Keratinocyte (primary cell): ENCODE measurements at regions not wholly inside any gene's neighbourhood (a gene's known extent, or its start where the extent isn't known, plus 50 kb on each side); places are given as distances from the start of the nearest gene placed in this dataset.

Experiments
- DNase-seq: peaks from one replicate; pipeline ENCODE4 v3.0.0-alpha.2; 2011; ENCODE audit warnings: low read depth, missing footprints, low spot score
- FAIRE-seq: peaks from 2 replicates; lab custom pipeline; 2011; peaks lifted over from hg19 to GRCh38; lab: Jason Lieb, UNC
- H2AFZ ChIP-seq: 2 replicates; pipeline ENCODE4 v1.6.0; 2012; ENCODE audit warnings: low read length, control low read depth, inconsistent platforms; ENCODE audit not compliant: control insufficient read depth
- H3K27ac ChIP-seq: 2 replicates; pipeline ENCODE4 v1.5.1; 2011; ENCODE audit warnings: low read length; ENCODE audit not compliant: control insufficient read depth, insufficient read depth
- H3K27me3 ChIP-seq: 3 replicates; pipeline ENCODE4 v1.6.0; 2011; ENCODE audit warnings: low read length; ENCODE audit not compliant: control insufficient read depth, insufficient read depth; ENCODE audit errors: extremely low read depth
- H3K36me3 ChIP-seq, 2 experiments: 2 replicates in 1 of 2; 3 replicates in 1 of 2; pipeline ENCODE4 v1.5.1; 2011; ENCODE audit warnings: low read length in 2 of 2, mild to moderate bottlenecking in 1 of 2; ENCODE audit not compliant: control insufficient read depth in 2 of 2, insufficient read depth in 2 of 2; ENCODE audit errors: extremely low read depth in 1 of 2
- H3K4me1 ChIP-seq: 3 replicates; pipeline ENCODE4 v1.5.1; 2011; ENCODE audit warnings: low read length; ENCODE audit not compliant: control insufficient read depth, insufficient read depth; ENCODE audit errors: extremely low read depth
- H3K4me2 ChIP-seq: 3 replicates; pipeline ENCODE4 v1.6.0; 2011; ENCODE audit warnings: low read depth, low read length; ENCODE audit not compliant: control insufficient read depth, insufficient read depth; ENCODE audit errors: extremely low read depth
- H3K4me3 ChIP-seq, 3 experiments: fragments of 200-600 bp in 1 of 3; sonication (generic) in 1 of 3; 2 replicates in 2 of 3; 3 replicates in 1 of 3; pipeline ENCODE4 v1.5.1; 2011 to 2016; ENCODE audit warnings: low read length in 3 of 3, mild to moderate bottlenecking in 3 of 3, control low read depth in 2 of 3, inconsistent platforms in 1 of 3, low read depth in 1 of 3, mixed read lengths in 1 of 3, mixed run types in 1 of 3, moderate library complexity in 1 of 3; ENCODE audit not compliant: control insufficient read depth in 2 of 3, insufficient read depth in 2 of 3; ENCODE audit errors: extremely low read depth in 1 of 3
- H3K79me2 ChIP-seq: 2 replicates; pipeline ENCODE4 v1.6.0; 2012; ENCODE audit warnings: low read length; ENCODE audit not compliant: control insufficient read depth, insufficient read depth
- H3K9ac ChIP-seq: 3 replicates; pipeline ENCODE4 v1.6.0; 2011; ENCODE audit warnings: low read length; ENCODE audit not compliant: control insufficient read depth, insufficient read depth; ENCODE audit errors: extremely low read depth
- H3K9me1 ChIP-seq: 3 replicates; pipeline ENCODE4 v1.6.0; 2011; ENCODE audit warnings: low read length; ENCODE audit not compliant: control insufficient read depth, insufficient read depth; ENCODE audit errors: extremely low read depth
- H3K9me3 ChIP-seq: 2 replicates; pipeline ENCODE4 v1.5.1; 2012; ENCODE audit warnings: low read depth, low read length; ENCODE audit not compliant: control insufficient read depth
- H4K20me1 ChIP-seq: 3 replicates; pipeline ENCODE4 v1.6.0; 2011; ENCODE audit warnings: low read length; ENCODE audit not compliant: control insufficient read depth, insufficient read depth; ENCODE audit errors: extremely low read depth
- EZH2 ChIP-seq: IDR thresholded peaks from one replicate; pipeline ENCODE4 v1.6.1; 2012; ENCODE audit warnings: inconsistent platforms, mild to moderate bottlenecking, low read length, moderate library complexity
- dilution Hi-C: fragments of 300-500 bp; cut with MboI; formaldehyde crosslinking; loops from one replicate; pipeline ENCODE4 v1.7.0; 2020; ENCODE audit warnings: low sequenced_read_pairs; ENCODE audit not compliant: extremely low pct_ligation_motif_present
- TF ChIP-seq, protein P1 (sequence below), 3 experiments: IDR thresholded peaks in 1 of 3; conservative IDR thresholded peaks in 1 of 3; optimal IDR thresholded peaks in 1 of 3; 2 replicates in 2 of 3; 3 replicates in 1 of 3; pipeline versions ENCODE3 to v1.5.1; 2011; ENCODE audit warnings: low read length in 3 of 3, mild to moderate bottlenecking in 3 of 3, moderate library complexity in 2 of 3, control low read depth in 1 of 3, inconsistent platforms in 1 of 3; ENCODE audit not compliant: insufficient read depth in 2 of 3; ENCODE audit errors: extremely low read depth in 1 of 3

DNA sequence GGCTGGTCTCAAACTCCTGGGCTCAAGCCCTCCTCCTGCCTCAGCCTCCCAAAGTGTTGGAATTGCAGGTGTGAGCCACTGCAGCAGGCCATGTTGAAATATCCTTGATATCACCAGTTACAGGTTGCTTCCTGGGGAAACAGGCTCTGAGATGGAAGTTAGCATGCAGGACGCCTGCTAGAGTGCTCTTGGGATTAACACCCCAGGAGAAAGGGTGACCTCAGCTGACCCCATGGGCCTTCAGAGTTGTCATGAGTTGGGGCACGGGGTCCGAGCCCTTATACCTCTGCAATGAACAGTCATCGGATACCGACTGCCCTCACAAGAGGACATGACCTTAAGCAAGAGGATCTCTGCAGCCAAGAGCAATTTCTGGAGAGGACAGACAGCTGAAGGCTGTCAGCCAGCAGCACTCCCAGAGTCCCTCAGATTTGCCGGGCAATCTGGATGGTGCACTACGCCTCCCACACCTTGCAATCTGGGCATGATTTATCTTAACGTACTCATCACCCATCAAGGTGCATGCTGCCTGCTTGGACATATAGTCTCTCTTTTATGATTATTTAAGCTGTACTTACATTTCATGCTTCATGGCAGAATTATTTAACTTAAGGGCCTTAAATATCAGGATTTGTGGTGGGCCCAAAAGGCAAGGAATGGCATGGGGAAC lies 134.6 kb downstream of the ADSS2 start:
- dilution Hi-C loops = no loop called here
- no peak overlapping the region for H2AFZ ChIP-seq
- H3K9me3 ChIP-seq = no peaks in the 10 kb centered on the region
- DNase-seq = no peak
- no peaks in the 10 kb centered on the region for H4K20me1 ChIP-seq
- H3K27me3 ChIP-seq = no peaks in the 10 kb centered on the region
- H3K79me2 ChIP-seq = no peaks in the 10 kb centered on the region
- FAIRE-seq = no peak
- H3K27ac ChIP-seq = no peak overlapping the region
- H3K36me3 ChIP-seq = no peaks in the 10 kb centered on the region
- H3K9ac ChIP-seq = no peak overlapping the region
- no peak overlapping the region for H3K4me3 ChIP-seq
- H3K4me2 ChIP-seq = no peak overlapping the region
- TF ChIP-seq, protein P1, sequence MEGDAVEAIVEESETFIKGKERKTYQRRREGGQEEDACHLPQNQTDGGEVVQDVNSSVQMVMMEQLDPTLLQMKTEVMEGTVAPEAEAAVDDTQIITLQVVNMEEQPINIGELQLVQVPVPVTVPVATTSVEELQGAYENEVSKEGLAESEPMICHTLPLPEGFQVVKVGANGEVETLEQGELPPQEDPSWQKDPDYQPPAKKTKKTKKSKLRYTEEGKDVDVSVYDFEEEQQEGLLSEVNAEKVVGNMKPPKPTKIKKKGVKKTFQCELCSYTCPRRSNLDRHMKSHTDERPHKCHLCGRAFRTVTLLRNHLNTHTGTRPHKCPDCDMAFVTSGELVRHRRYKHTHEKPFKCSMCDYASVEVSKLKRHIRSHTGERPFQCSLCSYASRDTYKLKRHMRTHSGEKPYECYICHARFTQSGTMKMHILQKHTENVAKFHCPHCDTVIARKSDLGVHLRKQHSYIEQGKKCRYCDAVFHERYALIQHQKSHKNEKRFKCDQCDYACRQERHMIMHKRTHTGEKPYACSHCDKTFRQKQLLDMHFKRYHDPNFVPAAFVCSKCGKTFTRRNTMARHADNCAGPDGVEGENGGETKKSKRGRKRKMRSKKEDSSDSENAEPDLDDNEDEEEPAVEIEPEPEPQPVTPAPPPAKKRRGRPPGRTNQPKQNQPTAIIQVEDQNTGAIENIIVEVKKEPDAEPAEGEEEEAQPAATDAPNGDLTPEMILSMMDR (optimal IDR thresholded peaks at IDR 0.05 in 1 of 3, IDR thresholded peaks at IDR 0.05 in 1 of 3, conservative IDR thresholded peaks at IDR 0.05 in 1 of 3; ENCODE audit: extremely low read depth in 1 of 3, insufficient read depth in 2 of 3, low read length in 3 of 3) = no peak
- no peak for TF ChIP-seq EZH2
- H3K4me1 ChIP-seq = peaks cover 11% of the 10 kb centered on the region
- H3K9me1 ChIP-seq = no peaks in the 10 kb centered on the region

DNA sequence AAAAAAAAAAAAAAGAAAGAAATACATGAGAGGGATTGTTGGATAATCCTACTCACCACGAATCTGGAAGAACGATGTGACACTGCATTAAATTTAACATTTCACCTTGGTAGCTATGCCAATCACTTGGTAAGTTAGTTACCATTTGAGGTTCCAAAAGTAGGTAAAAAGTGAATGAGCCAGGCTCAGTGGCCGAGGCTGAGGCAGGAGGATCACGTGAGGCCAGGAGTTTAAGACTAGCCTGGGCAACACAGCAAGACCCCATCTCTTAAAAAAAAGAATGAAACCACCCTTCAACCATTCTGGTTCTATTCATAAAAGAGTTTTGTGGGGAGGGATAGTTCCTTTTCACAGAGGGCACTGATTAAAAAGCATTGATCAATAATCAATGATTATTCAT lies 133.6 kb downstream of the ADSS2 start:
- FAIRE-seq (no peak), DNase-seq (no peak)
- no peaks in the 10 kb centered on the region for H4K20me1 ChIP-seq
- no peak overlapping the region for H3K9ac ChIP-seq
- H3K9me1 ChIP-seq = no peaks in the 10 kb centered on the region
- no peak overlapping the region for H3K4me2 ChIP-seq
- H3K4me3 ChIP-seq = no peak overlapping the region
- H3K79me2 ChIP-seq = no peaks in the 10 kb centered on the region
- peaks cover 19% of the 10 kb centered on the region for H3K4me1 ChIP-seq
- no peaks in the 10 kb centered on the region for H3K9me3 ChIP-seq
- dilution Hi-C loops = no loop called here
- no peaks in the 10 kb centered on the region for H3K27me3 ChIP-seq
- no peak for TF ChIP-seq EZH2
- TF ChIP-seq, protein P1 (optimal IDR thresholded peaks at IDR 0.05 in 1 of 3, IDR thresholded peaks at IDR 0.05 in 1 of 3, conservative IDR thresholded peaks at IDR 0.05 in 1 of 3; ENCODE audit: extremely low read depth in 1 of 3, insufficient read depth in 2 of 3, low read length in 3 of 3) = no peak
- no peaks in the 10 kb centered on the region for H3K36me3 ChIP-seq
- no peak overlapping the region for H3K27ac ChIP-seq
- H2AFZ ChIP-seq = no peak overlapping the region
